Muscle of arm (tissue), 1 donor: ENCODE measurements at regions not wholly inside any gene's neighbourhood (a gene's known extent, or its start where the extent isn't known, plus 50 kb on each side); places are given as distances from the start of the nearest gene placed in this dataset.

Experiments used
- DNase-seq: peaks from one replicate; pipeline ENCODE4 v3.0.0-alpha.2; 2013

DNA sequence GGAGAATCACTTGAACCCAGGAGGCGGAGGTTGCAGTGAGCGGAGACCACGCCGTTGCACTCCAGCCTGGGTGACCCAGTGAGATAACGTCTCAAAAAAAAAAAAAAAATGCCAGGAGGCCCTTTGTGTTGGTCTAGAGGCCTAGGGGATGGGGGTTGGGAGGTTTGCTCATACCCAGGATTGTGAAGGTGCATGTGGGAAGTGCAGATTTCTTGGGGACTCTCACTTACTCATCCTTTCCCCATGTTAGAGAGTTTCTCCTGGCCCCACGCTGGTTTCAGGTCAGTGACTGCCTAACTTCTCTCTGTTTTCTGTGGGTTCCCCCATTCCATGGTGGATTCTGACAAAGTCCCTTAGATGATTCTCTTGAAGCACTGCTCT is 471.5 kb upstream of the CNTNAP2 start:
- no peak for DNase-seq

DNA sequence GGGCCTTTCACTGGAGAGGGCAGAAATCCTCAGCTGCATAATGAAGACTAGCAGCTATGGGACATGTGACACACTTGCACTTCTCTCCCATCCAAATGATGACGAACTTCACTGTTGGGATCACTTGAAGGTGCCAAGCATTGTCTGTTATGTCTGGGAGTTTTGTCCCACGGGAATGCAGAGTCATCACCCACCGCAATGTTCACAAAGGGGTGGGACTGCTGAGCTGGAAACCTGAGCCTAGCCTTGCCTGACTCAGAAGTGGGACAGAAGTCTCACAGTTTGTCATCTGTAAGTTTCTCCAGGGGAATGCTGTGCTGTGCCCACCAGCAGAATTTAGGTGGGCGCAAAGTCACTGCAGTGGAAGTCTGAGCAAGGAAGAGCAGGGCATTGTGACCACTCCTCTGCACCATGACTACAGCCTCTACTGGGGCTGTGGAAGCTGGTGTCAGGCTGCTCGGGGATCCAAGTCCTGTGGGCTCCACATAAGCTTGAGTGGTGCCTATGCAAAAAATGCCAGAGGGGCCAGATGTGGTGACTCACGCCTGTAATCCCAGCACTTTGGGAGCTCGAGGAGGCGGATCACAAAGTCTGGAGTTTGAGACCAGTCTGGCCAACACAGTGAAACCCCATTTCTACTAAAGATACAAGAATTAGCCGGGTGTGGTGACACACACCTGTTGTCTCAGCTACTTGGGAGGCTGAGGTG is 472.0 kb upstream of the CNTNAP2 start:
- DNase-seq: no peak

DNA sequence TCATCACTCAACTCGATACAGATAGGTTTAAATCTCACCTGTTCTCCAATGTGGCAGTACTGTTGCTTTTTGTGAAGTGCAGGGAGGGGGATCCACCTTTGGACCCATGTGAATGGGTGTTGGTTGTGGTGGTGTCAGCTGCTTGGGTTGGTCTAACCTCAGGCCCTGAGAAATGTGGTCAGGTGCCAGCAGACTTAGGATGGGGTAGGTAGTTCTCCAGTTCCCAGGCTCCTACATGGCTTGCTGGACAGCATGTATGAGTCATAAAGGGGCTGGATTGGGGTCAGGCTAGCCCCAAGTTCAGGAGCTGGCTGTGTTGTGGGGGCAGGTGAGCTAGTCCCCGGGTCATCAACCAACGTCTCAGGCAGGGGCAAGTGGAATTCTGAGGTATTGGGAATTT is 472.6 kb upstream of the CNTNAP2 start:
- DNase-seq: no peak

DNA sequence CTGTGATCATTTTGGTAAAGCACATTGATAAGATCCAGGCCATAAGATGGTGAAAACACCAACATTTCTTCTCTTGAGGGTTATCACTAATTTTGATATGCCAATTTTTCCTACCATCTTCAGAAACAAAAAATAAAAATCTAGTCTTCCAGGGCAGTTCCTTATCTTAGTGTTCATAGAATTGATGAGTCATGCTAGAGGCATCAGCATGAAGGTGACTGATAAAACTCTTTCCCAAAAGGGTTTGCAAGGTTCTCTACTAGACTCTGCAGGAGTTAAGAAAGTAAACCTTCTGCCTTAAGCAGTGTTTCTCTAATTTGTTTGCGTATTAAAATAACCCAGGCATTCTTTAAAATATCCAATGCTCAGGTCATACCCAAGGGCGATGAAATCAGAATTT is 483.1 kb upstream of the CNTNAP2 start:
- no peak for DNase-seq

DNA sequence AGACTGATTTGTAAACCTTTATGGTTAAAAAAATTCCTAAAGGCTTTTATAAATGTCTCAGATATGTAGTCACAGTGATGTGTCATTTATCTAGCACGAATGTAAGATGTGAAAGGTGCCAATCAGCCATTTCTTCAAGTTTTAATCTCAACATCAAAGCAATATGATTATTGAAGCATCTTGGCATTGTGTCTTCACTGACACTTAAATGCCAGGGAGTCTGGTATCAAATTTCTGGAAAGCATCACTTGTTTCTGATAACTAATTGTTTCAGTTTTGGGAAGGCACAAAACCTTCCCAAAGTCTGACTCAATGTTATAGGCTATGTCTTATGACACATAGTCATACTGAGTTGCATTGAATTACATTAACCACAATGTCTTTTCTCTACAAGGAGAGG is 492.0 kb upstream of the CNTNAP2 start:
- no peak for DNase-seq

DNA sequence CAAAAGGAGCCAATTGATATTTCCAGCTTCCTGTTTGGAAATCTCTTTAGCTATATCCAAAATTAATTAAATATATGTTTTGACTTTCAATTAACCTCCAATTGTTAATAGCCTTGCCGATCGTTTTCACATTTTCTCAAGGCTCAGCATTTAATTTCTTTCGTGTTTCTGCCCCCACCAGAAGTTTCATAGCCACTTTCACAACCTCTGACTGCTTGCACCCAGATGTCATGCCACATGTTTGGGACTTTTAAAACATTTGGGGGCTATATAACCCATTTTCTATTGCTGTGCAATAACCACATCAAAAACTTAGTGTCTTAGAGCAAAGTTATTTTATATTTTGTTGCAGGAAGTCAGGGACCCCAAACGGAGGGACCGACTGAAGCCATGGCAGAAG is 510.6 kb upstream of the CNTNAP2 start:
- DNase-seq: no peak

DNA sequence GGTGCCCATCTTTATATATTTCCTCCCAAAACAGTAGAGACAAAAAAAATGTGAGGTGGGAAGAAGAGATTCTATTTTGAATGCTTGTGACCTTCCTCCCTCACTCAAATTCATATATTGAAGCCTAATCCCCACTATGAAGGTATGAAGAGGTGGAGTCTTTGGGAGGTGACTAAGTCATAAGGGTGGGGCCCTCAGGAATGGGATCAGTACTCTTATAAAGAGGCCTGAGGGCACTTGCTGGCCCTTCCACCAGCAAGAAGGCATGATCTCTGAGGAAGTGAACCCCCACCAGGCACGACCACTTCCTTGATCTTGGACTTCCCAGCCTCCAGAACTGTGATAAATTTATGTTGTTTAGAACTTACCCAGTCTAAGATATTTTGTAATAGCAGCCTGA is 517.2 kb upstream of the CNTNAP2 start:
- DNase-seq: no peak

DNA sequence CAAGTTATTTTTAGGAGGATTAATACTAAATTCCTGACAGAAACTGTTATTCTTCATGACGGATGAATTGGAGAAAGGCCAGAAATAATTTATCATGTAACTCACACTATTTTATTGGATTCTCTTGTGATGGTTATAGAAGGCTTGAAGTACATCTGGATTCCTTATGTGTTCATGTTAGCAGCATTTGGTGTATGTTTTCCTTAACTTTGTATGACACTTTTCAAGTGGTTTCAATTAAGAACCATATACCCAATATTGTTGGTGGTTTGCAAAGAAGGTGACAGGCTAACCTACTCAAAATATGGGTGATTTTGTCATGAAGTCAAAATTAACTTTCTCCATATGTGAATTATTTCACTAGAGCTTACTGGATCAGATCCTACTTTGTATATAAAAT is 532.2 kb upstream of the CNTNAP2 start:
- no peak for DNase-seq

DNA sequence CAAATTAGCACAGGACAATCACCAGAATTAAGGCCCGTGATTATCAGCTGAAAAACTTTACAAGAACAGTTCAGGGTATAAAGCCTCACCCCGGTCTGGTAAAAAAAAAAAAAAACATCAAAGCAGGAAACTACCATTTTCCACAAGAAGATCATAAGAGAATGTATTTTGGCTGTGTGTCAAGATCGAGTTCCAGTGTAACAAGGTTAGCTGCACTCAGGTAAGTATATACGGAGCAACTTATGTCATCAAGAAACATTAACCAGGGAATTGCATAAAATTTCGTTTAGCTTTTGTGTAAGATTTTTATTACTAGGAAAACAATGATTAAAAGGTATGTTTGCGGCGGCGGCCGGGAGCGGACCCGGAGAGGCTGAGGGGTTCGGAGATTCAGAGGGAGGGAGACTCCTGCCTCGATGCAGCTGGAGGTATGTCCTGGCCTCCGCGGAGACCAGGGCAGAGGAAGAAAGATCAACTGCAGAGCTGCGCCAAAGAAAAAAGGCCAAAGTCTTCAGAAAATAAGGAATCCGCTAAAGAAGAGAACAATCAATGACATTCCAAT is 533.8 kb upstream of the CNTNAP2 start:
- DNase-seq: no peak

DNA sequence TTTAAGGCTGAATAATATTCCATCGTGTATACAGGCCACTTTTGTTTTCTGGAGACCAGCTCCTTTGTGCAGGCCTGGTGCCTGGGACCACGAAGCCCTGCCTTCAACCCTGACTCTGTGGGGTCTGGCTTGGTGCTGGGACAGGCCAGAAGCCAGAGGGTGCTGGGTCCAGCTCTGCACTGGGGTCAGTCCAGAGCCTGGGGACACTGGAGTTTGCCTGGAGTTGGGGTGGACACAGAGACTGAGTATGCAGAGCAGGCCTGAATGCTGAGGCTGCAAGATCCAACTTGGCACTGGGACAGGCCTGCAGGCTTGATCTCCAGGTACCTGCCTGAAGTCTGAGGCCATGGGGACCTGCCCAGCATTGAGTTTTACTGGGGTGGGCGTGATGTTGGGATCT is 558.8 kb upstream of the CNTNAP2 start:
- no peak for DNase-seq

DNA sequence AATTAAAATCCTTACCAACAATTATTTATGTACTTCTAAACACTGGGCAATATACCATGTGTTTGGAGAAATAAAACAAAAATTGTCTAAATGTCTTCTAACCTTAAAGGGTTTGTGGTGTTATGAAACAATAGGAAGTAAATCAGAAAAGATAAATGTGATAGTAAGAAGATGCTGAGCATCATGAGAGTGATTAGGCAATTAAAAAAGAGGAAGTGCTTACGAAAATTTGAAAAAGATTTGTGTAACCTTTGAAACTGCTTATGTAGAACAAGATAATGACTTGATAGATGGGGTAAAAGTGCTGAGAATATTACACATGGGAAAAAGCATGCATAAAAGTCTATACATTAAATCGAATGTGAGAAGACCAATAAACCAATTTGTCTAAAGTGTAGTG is 573.4 kb upstream of the CNTNAP2 start:
- DNase-seq: no peak

DNA sequence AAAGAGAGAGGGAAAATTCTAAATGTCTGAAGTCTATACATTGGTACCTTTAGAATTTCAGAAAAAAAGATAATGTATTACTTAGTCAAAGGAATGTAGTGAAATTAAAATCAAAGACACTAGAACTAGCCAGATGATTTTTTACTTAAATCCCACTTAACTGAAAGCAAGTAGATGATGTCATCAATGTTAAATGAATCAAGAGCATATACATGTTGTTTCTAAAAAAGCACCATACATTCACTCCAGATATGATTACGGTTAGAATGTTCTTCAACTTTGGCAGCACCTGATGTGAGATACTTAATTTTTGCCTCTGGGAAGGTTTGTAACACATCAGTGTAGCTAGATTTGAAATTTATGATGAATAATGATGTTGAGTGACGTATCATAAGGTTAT is 576.7 kb upstream of the CNTNAP2 start:
- no peak for DNase-seq

DNA sequence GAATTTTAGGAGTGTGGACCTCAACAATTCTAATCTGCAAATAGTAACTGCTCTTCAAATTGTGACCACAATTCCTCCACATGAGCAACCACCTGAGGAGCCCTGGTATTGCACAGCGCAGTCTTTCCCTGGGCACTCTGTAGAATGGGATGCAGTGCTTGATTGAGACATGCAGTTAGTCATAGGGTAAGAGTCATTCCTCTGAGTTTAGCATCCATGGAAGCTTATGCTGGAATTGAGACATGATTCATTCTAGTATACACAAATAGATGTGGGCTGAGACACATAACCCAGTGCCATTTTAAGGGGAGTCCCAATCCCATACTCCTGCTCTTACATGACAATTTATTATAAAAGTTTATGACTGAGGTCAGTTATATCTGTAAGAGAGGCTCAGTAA is 582.3 kb upstream of the CNTNAP2 start:
- no peak for DNase-seq

DNA sequence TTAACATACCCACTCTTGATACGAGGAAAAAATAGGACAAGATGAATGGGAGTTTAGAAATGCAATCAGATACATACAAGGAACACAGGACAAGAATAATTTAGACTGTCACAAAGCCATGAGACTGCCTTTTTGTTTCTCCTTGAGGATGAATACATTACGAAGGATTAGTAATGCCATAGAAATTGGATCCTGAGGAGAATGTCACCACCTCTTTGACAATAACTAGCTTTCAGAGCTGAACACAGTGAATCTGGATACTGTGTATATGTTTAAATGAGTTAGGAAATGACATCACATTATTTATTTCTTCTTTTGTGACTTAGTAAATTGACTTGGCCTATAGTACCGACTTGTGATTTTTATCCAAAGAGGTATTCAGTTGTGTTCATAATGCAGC is 596.3 kb upstream of the CNTNAP2 start:
- DNase-seq: no peak

DNA sequence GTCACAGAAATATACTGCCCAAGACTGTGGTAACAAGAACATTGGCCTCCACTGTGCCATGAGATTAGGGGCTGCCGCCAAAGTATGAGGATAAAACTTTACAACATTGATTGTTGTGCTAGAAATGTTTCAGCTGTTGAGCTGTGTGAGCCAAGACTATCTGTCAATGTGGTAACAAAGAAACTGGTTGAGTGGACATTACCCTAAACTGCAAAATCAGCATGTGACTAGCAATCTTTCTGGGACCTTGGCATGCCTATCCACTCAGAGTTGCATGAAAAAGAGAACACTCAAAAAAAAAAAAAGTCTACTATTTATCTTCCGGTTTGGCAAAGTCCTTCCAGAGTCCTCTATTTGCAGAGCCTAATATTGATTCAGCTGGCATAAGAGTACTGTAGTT is 605.6 kb upstream of the CNTNAP2 start:
- no peak for DNase-seq

DNA sequence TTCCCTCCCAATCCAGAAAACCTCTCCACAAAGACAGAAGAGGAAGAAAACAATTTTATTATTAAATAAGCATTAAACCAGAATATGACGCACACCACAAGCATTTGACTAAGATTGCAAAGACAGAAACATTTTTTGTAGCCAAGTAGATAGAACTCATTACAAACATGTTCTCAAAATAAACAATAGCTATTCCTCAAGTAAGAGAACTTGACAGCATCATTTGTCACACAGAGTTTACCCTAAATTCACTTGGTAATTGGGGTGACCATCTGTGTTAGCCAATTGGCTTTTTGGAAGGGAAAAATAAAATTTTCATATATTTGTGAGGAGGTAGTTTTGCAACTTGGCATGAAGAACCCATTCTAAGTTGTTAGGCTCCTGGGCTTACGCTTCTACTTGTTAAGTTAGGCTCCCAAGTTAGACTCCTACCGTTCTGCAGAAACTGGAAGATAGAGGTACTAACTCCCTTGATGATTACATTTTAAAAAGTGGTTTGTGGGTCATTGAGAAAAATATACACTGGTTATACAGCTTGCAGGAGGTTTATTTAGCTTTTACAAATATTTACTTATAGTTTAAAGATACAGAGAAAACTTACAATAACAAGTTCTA is 618.6 kb upstream of the CNTNAP2 start:
- DNase-seq: no peak

DNA sequence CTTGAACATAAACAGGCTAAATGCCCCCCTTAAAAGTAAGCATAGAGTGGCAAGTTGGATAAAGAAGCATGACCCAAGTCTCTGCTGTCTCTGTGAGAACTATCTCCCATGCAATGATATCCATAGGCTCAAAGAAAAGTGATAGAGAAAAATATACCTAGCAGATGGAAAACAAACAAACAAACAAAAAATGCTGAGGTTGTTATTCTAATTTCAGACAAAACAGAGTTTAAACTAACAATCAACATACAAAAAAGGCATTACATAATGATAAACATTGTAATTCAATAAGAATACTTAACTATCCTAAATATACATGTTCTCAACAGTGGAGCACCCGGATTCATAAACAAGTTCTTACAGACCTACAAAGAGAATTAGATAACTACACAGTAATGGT is 626.2 kb upstream of the CNTNAP2 start:
- no peak for DNase-seq

DNA sequence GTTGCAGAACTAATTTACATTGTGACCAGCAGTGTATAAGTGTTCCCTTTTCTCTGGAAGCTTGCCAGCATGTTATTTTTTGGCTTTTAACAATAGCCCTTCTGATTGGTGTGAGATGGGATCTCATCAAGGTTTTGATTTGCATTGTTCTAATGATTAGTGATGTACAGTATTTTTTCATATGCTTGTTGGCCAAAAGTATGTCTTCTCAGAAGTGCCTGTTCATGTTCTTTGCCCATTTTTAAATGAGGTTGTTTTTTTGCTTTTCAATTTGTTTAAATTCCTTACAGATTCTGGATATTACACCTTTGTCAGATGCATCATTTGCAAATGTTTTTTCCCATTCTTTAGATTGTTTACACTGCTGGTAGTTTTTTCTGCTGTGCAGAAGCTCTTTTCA is 627.0 kb upstream of the CNTNAP2 start:
- DNase-seq: no peak

DNA sequence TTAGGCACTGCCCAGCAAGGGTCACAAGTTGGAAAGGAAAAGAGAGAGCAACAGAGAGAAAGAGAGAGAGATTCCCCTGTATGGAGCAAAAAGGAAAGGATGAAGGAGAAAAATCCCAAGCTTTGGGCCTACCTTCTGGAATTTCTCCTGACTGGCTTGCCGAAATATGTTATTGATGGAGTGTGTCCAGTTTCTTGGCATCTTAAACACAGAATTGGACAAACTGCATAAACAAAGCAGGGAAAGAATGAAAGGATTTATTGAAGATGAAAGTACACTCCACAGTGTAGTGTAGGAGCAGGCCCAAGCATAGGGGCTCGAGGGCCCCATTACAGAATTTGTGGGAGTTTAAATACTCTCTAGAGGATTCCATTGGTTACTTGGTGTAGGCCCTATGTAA is 627.8 kb upstream of the CNTNAP2 start:
- no peak for DNase-seq

DNA sequence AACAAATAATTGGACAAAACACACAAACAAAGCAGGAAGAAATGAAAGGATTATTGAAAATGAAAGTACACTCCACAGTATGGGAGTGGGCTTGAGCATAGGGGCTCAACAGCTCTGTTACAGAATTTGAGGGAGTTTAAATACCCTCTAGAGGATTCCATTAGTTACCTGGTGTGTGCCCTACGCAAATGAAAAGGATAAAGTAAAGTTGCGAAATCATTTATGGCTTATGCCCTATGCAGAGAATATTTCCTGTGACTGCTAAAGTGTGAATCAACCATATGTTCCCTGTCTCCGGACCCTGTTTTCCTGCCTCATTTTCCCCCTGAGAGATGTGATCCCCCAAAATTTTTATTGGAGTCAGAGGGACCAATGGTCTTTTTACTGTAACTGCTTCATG is 634.6 kb upstream of the CNTNAP2 start:
- no peak for DNase-seq

DNA sequence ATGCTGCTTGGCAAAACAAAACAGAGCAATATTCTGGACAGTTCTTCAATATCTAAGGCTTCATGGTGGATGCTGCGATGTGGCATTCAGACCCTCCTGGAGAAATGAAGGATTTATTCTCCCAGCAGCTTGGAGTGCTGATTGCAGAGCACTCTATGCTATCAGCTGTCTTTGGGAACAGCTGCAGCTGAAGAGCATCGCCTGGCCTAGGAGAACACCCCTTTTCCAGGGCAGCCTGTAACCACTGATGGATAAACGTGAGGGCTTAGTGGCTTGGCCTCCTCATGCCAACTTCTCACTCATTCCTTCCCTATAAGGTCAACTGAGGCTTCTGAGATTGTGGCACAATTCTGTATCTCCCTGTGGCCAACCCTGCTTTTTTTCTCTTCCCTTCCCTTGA is 638.1 kb upstream of the CNTNAP2 start:
- DNase-seq: peak; percentile 2

DNA sequence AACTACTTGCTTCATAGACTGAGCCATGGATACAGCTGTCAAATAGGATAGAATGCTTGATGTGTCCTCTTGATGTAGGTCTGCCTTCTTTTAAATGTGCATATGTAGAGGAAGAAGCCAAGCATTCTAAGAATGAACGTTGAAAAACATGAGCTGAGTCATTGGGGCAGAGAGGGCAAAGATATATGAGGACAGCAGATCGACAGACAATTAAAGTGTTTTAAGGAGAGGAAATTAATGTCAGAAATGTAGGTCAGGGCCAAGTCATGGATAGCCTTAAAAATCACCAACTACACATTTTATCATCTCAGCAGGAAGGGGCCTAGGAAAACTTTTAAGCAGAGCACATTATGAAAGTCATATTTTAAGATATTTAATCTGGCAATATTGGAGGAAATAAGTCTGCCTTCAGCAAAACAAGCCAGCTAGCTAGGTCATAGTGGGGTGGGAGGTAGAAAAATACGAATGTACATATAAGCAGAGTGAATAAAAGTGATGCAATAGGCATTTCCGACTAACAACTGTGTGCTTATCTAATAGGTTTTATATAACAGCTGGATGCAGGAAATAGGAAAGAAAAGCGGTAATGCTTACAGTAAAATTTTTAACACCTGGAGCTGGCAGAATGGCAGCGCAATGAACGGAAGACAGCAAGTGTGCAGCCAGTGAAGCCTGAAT is 638.3 kb upstream of the TPK1 start:
- DNase-seq: no peak

DNA sequence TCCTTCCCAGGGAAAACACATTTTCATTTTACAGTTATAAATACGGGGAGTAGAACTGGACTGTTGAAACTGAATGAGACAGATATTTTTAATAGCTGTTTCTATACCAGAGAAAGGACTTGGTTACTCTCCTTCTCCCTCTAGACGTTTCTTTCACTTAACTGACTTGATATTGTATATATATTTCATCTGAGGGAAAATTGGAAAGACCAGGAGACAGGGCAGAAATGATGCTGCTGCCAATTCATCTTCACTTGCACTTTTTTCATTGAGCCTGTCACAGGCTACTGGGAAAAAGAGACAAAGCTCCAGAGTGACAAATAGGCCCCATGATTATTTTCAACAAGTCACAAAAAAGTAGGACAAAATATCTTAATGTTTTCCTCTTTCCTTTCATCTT is 636.0 kb upstream of the TPK1 start:
- DNase-seq: no peak
